Activated CD4-positive, alpha-beta T cell treated with anti-CD3 and anti-CD28 coated beads for 36 hours (primary cell): ENCODE measurements at regions not wholly inside any gene's neighbourhood (a gene's known extent, or its start where the extent isn't known, plus 50 kb on each side); places are given as distances from the start of the nearest gene placed in this dataset. TPM values are rescaled to one million over a fixed set of nuclear protein-coding genes. Genes with fewer than 3 reads are reported as not detected.

Experiments
- ATAC-seq: fragments of 200-7000 bp; cut with Tn5 transposase; one replicate; pipeline ENCODE4 v1.10.0; 2021; ENCODE audit warnings: mild to moderate bottlenecking, moderate library complexity
- CTCF ChIA-PET: fragments of 350-600 bp; sonication (Branson Sonifier 250); formaldehyde crosslinking; loops from one replicate; lab custom pipeline; 2021; ENCODE audit warnings: antibody characterized with exemption; lab: Charles Lee
- POLR2A ChIA-PET: fragments of 350-600 bp; sonication (Branson Sonifier 250); formaldehyde crosslinking; loops from one replicate; lab custom pipeline; 2021; ENCODE audit warnings: antibody characterized with exemption, inconsistent platforms; lab: Charles Lee
- DNase-seq: peaks from one replicate; pipeline ENCODE4 v3.0.0-alpha.2; 2020
- H3K27ac Mint-ChIP-seq: one replicate; pipeline ENCODE4 v1.8.0; 2021; ENCODE audit warnings: mixed read lengths
- H3K27me3 Mint-ChIP-seq: one replicate; pipeline ENCODE4 v1.8.0; 2021; ENCODE audit warnings: mixed read lengths
- H3K36me3 Mint-ChIP-seq: one replicate; pipeline ENCODE4 v1.8.0; 2021; ENCODE audit warnings: low read depth, mixed read lengths
- H3K4me1 Mint-ChIP-seq: one replicate; pipeline ENCODE4 v1.8.0; 2021; ENCODE audit warnings: mixed read lengths
- H3K4me3 Mint-ChIP-seq: one replicate; pipeline ENCODE4 v1.8.0; 2021; ENCODE audit warnings: mild to moderate bottlenecking, moderate library complexity, mixed read lengths
- H3K9me3 Mint-ChIP-seq: one replicate; pipeline ENCODE4 v1.8.0; 2021; ENCODE audit warnings: low read depth, mixed read lengths
- intact Hi-C, 2 experiments: fragments of 100-400 bp; cut with DNase I in 1 of 2; cut with micrococcal nuclease in 1 of 2; formaldehyde crosslinking; loops; one replicate each; pipeline versions ENCODE4 v1.14.2 to v1.15.1; 2022 to 2024; cut with DNase I, micrococcal nuclease
- microRNA-seq: library from miRNA; unstranded; fragments of <30 nt; microRNA quantifications from one replicate; pipeline ENCODE4 v1.2.0, GENCODE V29; 2021; ENCODE audit warnings: borderline replicate concordance

DNA sequence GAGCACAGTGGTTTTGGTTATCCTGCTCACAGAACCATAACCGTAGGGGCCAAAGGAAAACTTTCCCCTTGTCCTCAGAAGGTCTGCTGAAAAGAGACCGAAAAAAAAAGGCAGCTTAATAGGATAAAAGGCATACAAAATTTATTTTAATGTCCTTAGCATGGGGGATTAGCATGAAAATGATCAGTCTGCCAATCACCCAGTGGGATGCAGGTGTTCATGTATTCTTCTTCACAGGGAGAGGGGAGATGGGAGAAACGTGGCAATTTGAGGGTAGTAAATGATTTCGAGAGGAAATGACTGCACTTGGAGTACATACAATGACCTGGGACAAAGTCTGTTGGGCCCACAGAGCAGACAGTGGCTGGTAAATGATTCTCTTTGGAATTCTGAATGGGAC is 194.0 kb downstream of the AJAP1 start:
- POLR2A ChIA-PET: no interaction called here
- Mint-ChIP-seq H3K4me1 (no peaks in the 10 kb centered on the region), H3K9me3 (peaks cover 2% of the 10 kb centered on the region), H3K4me3 (no peak overlapping the region), H3K27ac (no peak overlapping the region), H3K36me3 (no peaks in the 10 kb centered on the region), H3K27me3 (peaks cover 3% of the 10 kb centered on the region)
- DNase-seq (no peak), ATAC-seq (no peak)
- CTCF ChIA-PET: no interaction called here
- intact Hi-C loops: no loop called here

DNA sequence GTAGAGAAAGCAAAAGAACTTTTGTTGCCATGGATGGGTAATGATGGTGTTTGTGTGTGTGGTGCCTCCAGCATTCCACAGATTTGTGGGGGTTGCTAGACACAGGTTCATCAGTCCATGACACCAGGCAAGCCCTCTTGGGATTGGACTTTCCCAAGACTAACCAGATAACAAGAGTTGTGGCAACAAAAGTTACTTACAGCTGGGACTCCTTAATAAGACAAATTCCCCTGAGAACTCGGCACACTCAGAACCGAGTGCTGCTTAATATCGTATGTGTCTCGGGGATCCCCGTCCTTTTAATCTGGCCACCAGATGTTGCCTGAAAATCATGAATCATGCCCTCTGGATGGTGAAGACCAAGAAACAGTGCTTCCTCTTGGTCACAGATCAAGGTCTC is 193.3 kb downstream of the AJAP1 start:
- intact Hi-C loops: no loop called here
- Mint-ChIP-seq H3K36me3 (no peaks in the 10 kb centered on the region), H3K27ac (no peak overlapping the region), H3K27me3 (peaks cover 2% of the 10 kb centered on the region), H3K4me1 (no peaks in the 10 kb centered on the region), H3K4me3 (no peak overlapping the region), H3K9me3 (peaks cover 2% of the 10 kb centered on the region)
- POLR2A ChIA-PET: no interaction called here
- CTCF ChIA-PET: no interaction called here
- no peak for DNase-seq
- no peak for ATAC-seq

Small RNAs in the stretch of these regions (microRNA-seq; reads per million reads assigned to microRNA genes)
- gene MIR4417: not detected
